H1 (cell line): ENCODE measurements at regions not wholly inside any gene's neighbourhood (a gene's known extent, or its start where the extent isn't known, plus 50 kb on each side); places are given as distances from the start of the nearest gene placed in this dataset.

Source experiments
- EP300 ChIP-seq, 2 experiments: IDR thresholded peaks; 1 replicate in 1 of 2; 2 replicates in 1 of 2; pipeline ENCODE4 v1.6.1; 2011 to 2012; ENCODE audit warnings: low read depth in 2 of 2, low read length in 2 of 2, mild to moderate bottlenecking in 2 of 2, borderline replicate concordance in 1 of 2, inconsistent platforms in 1 of 2, moderate library complexity in 1 of 2
- NANOG ChIP-seq: IDR thresholded peaks from 2 replicates; pipeline ENCODE4 v1.6.1; 2011; ENCODE audit warnings: low read length, low read depth, mild to moderate bottlenecking, inconsistent platforms; ENCODE audit not compliant: insufficient read depth, poor library complexity, severe bottlenecking
- POLR2A ChIP-seq, 2 experiments: IDR thresholded peaks; 1 replicate in 1 of 2; 2 replicates in 1 of 2; pipeline ENCODE4 v1.6.1; 2011; ENCODE audit warnings: low read depth in 2 of 2, low read length in 2 of 2, mild to moderate bottlenecking in 2 of 2; ENCODE audit errors: control extremely low read depth in 1 of 2
- RXRA ChIP-seq: IDR thresholded peaks from 2 replicates; pipeline ENCODE4 v1.6.1; 2011; ENCODE audit warnings: low read depth, mild to moderate bottlenecking, low read length, moderate library complexity; ENCODE audit not compliant: insufficient read depth

DNA sequence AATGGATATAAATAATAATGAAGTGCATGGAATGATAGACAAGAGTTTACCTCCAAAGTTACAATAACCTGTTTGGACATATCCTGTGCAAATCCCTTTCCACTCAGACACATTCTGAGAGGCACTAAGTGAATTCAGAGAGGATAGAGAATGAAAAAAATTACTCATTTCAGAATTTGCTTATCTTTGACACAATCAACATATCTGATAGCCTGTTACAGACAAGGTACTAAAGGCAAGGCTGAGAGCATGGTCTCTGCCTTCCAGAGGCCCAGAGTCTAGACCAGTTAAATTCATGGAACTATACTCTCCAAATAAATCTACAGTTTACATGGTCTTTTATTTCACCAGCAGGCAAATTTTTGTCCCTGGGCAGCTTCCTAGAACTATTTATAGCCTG is 371.8 kb upstream of the PTGER4 start:
- no peak for TF ChIP-seq POLR2A (IDR thresholded peaks at IDR 0.05; ENCODE audit: control extremely low read depth in 1 of 2, low read depth in 2 of 2, low read length in 2 of 2)
- TF ChIP-seq RXRA, result no peak
- TF ChIP-seq NANOG, result no peak
- no peak for TF ChIP-seq EP300 (IDR thresholded peaks at IDR 0.05; ENCODE audit: borderline replicate concordance in 1 of 2, low read depth in 2 of 2, low read length in 2 of 2)
